Bronchial epithelial cell (primary cell): ENCODE measurements at regions not wholly inside any gene's neighbourhood (a gene's known extent, or its start where the extent isn't known, plus 50 kb on each side); places are given as distances from the start of the nearest gene placed in this dataset.

Experiments used
- DNase-seq: peaks from one replicate; pipeline ENCODE4 v3.0.0-alpha.2; 2010; ENCODE audit warnings: low read depth
- FAIRE-seq: peaks from 2 replicates; lab custom pipeline; 2011; peaks lifted over from hg19 to GRCh38; lab: Jason Lieb, UNC
- H3K27me3 ChIP-seq: 2 replicates; pipeline ENCODE4 v1.5.1; 2011; ENCODE audit warnings: low read length; ENCODE audit not compliant: control insufficient read depth, insufficient read depth
- H3K36me3 ChIP-seq: 2 replicates; pipeline ENCODE4 v1.5.1; 2011; ENCODE audit warnings: low read length; ENCODE audit not compliant: control insufficient read depth, insufficient read depth
- H3K4me3 ChIP-seq: 2 replicates; pipeline ENCODE4 v1.5.1; 2011; ENCODE audit warnings: mild to moderate bottlenecking, low read depth, low read length, control low read depth
- CTCF ChIP-seq: IDR thresholded peaks from 2 replicates; pipeline ENCODE4 v1.5.1; 2011; ENCODE audit warnings: mild to moderate bottlenecking, moderate library complexity, low read length, control low read depth, inconsistent platforms; ENCODE audit not compliant: insufficient read depth, severe bottlenecking

DNA sequence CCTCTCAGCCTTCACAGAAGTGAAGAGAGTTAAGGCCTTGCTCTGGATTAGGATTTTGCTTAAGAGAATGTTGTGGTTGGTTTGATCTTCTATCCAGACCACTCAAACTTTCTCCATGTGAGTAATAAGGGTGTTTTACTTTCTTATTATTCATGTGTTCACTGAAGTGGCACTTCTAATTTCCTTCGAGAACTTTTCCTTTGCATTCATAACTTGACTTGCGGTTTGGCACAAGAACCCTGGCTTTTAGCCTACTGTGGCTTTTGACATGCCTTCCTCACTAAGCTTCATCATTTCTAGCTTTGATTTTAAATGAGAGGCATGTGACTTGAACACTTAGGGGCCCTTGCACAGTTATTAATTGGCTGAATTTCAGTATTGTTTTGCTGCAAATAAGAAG lies 166.1 kb upstream of the OPRM1 start:
- Histone ChIP-seq H3K36me3 (no peaks in the 10 kb centered on the region), H3K4me3 (no peak overlapping the region), H3K27me3 (no peaks in the 10 kb centered on the region)
- no peak for TF ChIP-seq CTCF
- DNase-seq = peak; percentile 2
- FAIRE-seq = no peak

DNA sequence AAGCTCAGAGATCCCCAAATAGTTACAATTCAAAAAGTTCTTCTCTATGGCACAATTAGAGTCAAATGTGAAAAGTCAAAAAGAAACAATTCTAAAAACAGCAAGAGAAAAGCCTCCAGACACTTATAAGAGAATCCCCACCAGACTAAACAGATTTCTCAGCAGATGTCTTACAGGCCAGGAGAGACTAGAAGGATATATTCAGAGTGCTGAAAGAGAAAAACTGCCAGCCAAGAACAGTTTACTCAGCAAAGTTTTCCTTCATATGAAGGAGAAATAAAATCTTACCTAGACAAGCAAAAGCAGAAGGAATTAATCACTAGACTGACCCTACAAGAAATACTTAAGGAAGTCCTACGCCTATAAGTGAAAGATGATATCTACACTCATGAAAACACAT lies 176.1 kb upstream of the OPRM1 start:
- Histone ChIP-seq H3K27me3 (no peaks in the 10 kb centered on the region), H3K4me3 (no peak overlapping the region), H3K36me3 (no peaks in the 10 kb centered on the region)
- FAIRE-seq (no peak), DNase-seq (no peak)
- no peak for TF ChIP-seq CTCF

DNA sequence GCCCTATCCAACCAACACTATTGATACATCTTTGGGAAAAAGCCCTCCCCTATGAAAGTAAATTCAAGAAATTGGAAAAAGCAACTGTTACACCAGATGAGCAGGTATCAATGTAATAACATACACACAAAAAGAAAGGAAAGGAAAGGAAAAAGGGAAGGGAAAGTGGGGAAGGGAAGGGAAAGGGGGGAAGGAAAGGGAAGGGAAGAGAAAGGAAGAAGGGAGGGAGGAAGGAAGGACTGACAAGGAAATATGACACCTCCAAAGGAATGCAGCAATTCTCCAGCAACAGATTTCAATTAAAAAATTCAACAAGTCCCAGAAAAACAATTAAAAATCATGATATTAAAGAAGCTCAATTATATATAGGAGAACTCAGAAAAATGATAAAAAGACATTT lies 176.9 kb upstream of the OPRM1 start:
- FAIRE-seq = no peak
- no peak for DNase-seq
- H3K36me3 ChIP-seq = no peaks in the 10 kb centered on the region
- H3K27me3 ChIP-seq = no peaks in the 10 kb centered on the region
- H3K4me3 ChIP-seq = no peak overlapping the region
- no peak for TF ChIP-seq CTCF

DNA sequence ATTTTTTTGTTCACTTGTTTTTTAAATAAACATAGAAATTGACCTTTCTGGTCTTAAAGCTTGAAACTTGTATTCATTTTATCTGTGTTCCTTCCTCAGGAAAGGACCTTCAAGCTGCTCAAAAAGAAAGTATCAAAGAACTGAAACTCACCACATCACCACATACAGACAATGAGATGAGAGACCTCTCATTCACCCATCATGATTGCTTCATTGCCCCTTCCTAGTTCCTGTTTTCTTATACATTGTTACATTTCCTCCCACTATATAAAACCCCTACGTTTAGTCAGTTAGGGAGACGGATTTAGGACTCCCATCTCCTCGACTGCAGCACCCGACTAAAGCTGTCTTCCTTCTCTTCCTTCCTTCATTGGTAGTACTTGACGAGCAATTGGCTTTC lies 180.5 kb upstream of the OPRM1 start:
- Histone ChIP-seq H3K4me3 (no peak overlapping the region), H3K27me3 (no peaks in the 10 kb centered on the region), H3K36me3 (no peaks in the 10 kb centered on the region)
- FAIRE-seq (no peak), DNase-seq (no peak)
- no peak for TF ChIP-seq CTCF

- Histone ChIP-seq H3K36me3 (no peaks in the 10 kb centered on the region), H3K4me3 (no peak overlapping the region), H3K27me3 (no peaks in the 10 kb centered on the region)
- FAIRE-seq (no peak), DNase-seq (no peak)
- no peak for TF ChIP-seq CTCF
Observed at GRCh38 chr6:153856929-153857376, 182.1 kb upstream of the OPRM1 start.

DNA sequence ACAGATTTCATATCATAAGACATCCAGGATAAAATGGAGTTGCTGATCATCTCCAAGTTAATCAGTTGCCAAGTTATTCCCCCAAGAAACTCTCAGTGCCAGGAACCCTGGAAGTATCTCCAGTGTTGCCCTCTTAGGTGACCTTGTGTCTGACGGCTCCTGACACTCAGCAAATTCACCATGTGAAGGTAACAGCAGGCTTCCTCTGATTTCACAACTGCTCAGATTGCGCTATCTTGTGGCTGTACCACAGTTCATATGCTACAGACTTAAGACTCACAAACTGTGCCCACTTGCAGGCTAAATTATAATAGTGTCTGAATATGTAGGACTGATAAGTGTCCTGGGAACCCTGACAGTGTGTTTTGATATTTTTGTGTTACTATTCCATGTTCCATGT lies 186.6 kb upstream of the OPRM1 start:
- DNase-seq (no peak), FAIRE-seq (no peak)

More for the DNA sequence above, 186.6 kb upstream of the OPRM1 start:
- Histone ChIP-seq H3K27me3 (no peaks in the 10 kb centered on the region), H3K36me3 (no peaks in the 10 kb centered on the region), H3K4me3 (no peak overlapping the region)
- no peak for TF ChIP-seq CTCF
